Ovary (tissue), 7 donors: ENCODE measurements at regions not wholly inside any gene's neighbourhood (a gene's known extent, or its start where the extent isn't known, plus 50 kb on each side); places are given as distances from the start of the nearest gene placed in this dataset.
"Not testable (repeated sequence)": the region's sequence is repeated elsewhere in the genome, so short reads cannot be mapped to it uniquely, and the experiment has no call there.

Source experiments
- DNase-seq, 5 donors: peaks; one replicate each; pipeline ENCODE4 v3.0.0-alpha.2; 2019 to 2020
- H3K27ac ChIP-seq, 2 donors: fragments of 200-600 bp; one replicate each; pipeline versions ENCODE4 v1.5.1 to v1.8.0; 2019 to 2022
- H3K27me3 ChIP-seq: fragments of 200-600 bp; one replicate; pipeline ENCODE4 v1.8.0; 2022
- H3K36me3 ChIP-seq: fragments of 200-600 bp; sonication (generic); one replicate; pipeline ENCODE4 v1.5.1; 2019
- H3K4me1 ChIP-seq: one replicate; pipeline ENCODE4 v1.8.1; 2013; ENCODE audit warnings: mild to moderate bottlenecking, moderate library complexity; ENCODE audit not compliant: insufficient read depth
- H3K4me3 ChIP-seq: fragments of 200-600 bp; sonication (generic); one replicate; pipeline ENCODE4 v1.5.1; 2017
- H3K9me3 ChIP-seq, 2 donors: fragments of 200-600 bp in 1 of 2; sonication (generic) in 1 of 2; one replicate each; pipeline versions ENCODE4 v1.5.1 to v1.8.1; 2013 to 2019; ENCODE audit warnings: mild to moderate bottlenecking in 1 of 2, moderate library complexity in 1 of 2
- EP300 ChIP-seq: sonication (generic); formaldehyde crosslinking; IDR thresholded peaks from one replicate; pipeline ENCODE4 v1.6.1; 2017; ENCODE audit warnings: antibody characterized with exemption
- POLR2A ChIP-seq: fragments of 450-650 bp; IDR thresholded peaks from one replicate; pipeline ENCODE4 v1.6.1; 2017; ENCODE audit warnings: antibody characterized with exemption, mild to moderate bottlenecking, moderate library complexity
- WGBS, 3 donors: extraction: QIAGEN DNeasy Blood & Tissue Kit in 1 of 3; methylation state at CpG; one replicate each; pipeline versions ENCODE4 v1.1.5 to v1.1.7; 2013 to 2017; 5-methylcytosine and 5-hydroxymethylcytosine counted together
- intact Hi-C, 4 donors: fragments of 100-400 bp; cut with DNase I; formaldehyde crosslinking; loops; one replicate each; pipeline versions ENCODE4 v1.11.0 to v1.15.1; 2022 to 2023
- TF ChIP-seq, protein P1 (sequence below), 3 donors: fragments of 450-650 bp in 2 of 3; fragments of 200-600 bp in 1 of 3; IDR thresholded peaks; one replicate each; pipeline versions ENCODE4 v1.5.1 to v1.8.0; 2016 to 2022; ENCODE audit warnings: antibody characterized with exemption in 3 of 3, mild to moderate bottlenecking in 1 of 3
- donor health status: DM: no; HTN: no; CAD: no; lungs with moderate emphysema.
- donor health status: DM: no; HTN: no; CAD: no.
- donor health status: Bipolar disorder and iron deficiency.
- donor health status: DM: no; HTN: no; CAD: no.
- donor health status: DM: yes; HTN: yes; CAD: no.

GRCh38 chr2:16385341-16385740, 280.3 kb downstream of the CYRIA start:
- Histone ChIP-seq H3K9me3 (no peaks in the 10 kb centered on the region), H3K27ac (no peak overlapping the region), H3K4me1 (no peaks in the 10 kb centered on the region), H3K27me3 (no peaks in the 10 kb centered on the region), H3K36me3 (no peaks in the 10 kb centered on the region), H3K4me3 (no peak overlapping the region)
- intact Hi-C loops: no loop called here
- 92 to 94% (median 93%) methylated on average over 3 of the region's 3 CpGs for WGBS, 3 donors
- no peak for TF ChIP-seq EP300
- no peak for TF ChIP-seq POLR2A
- no peak for DNase-seq

DNA sequence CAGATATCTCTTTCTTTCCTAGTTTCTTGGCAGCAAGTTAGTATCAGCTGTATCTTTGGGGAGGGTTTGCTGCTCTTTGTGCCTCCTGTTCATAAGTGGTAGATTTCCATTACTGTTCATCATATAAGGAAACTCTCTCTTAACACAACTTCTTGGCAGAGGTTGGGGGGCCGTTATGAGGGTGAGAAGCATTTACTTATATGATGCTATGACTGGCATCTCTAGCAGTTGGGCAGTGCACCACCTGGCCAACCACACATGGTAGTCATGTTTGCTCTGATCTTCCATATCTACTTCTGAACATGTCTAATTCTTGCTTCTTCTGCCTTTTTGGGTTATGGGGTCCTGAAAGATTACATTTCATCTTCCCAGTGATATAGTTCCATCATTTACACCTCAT, 282.2 kb downstream of the CYRIA start:
- intact Hi-C loops: no loop called here
- Histone ChIP-seq H3K27ac (no peak overlapping the region), H3K4me3 (no peak overlapping the region), H3K27me3 (no peaks in the 10 kb centered on the region), H3K4me1 (no peaks in the 10 kb centered on the region), H3K9me3 (no peaks in the 10 kb centered on the region), H3K36me3 (no peaks in the 10 kb centered on the region)
- TF ChIP-seq, protein P1, sequence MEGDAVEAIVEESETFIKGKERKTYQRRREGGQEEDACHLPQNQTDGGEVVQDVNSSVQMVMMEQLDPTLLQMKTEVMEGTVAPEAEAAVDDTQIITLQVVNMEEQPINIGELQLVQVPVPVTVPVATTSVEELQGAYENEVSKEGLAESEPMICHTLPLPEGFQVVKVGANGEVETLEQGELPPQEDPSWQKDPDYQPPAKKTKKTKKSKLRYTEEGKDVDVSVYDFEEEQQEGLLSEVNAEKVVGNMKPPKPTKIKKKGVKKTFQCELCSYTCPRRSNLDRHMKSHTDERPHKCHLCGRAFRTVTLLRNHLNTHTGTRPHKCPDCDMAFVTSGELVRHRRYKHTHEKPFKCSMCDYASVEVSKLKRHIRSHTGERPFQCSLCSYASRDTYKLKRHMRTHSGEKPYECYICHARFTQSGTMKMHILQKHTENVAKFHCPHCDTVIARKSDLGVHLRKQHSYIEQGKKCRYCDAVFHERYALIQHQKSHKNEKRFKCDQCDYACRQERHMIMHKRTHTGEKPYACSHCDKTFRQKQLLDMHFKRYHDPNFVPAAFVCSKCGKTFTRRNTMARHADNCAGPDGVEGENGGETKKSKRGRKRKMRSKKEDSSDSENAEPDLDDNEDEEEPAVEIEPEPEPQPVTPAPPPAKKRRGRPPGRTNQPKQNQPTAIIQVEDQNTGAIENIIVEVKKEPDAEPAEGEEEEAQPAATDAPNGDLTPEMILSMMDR (IDR thresholded peaks at IDR 0.05): no peak
- TF ChIP-seq EP300: no peak
- TF ChIP-seq POLR2A: no peak
- 55 to 72% (median 62%) methylated on average over 1 of the region's 1 CpG for WGBS, 3 donors
- DNase-seq: no peak

- H3K4me3 ChIP-seq: no peak overlapping the region
- TF ChIP-seq, protein P1 (IDR thresholded peaks at IDR 0.05): no peak
- TF ChIP-seq POLR2A (no peak), EP300 (no peak)
- 76 to 83% (median 78%) methylated on average over 7 of the region's 7 CpGs for WGBS, 3 donors
- DNase-seq: no peak
- H3K4me1 ChIP-seq: no peaks in the 10 kb centered on the region
- H3K9me3 ChIP-seq: no peaks in the 10 kb centered on the region
- intact Hi-C loops: no loop called here
- H3K36me3 ChIP-seq: no peaks in the 10 kb centered on the region
- no peak overlapping the region for H3K27ac ChIP-seq
- H3K27me3 ChIP-seq: no peaks in the 10 kb centered on the region
These were observed 283.2 kb downstream of the CYRIA start for GRCh38 chr2:16382451-16382850.

GRCh38 chr2:16381511-16381910, 284.1 kb downstream of the CYRIA start:
- Histone ChIP-seq H3K27me3 (no peaks in the 10 kb centered on the region), H3K27ac (no peak overlapping the region), H3K4me1 (no peaks in the 10 kb centered on the region), H3K4me3 (no peak overlapping the region), H3K36me3 (no peaks in the 10 kb centered on the region), H3K9me3 (no peaks in the 10 kb centered on the region)
- no peak for TF ChIP-seq EP300
- no peak for TF ChIP-seq POLR2A
- TF ChIP-seq, protein P1 (IDR thresholded peaks at IDR 0.05): no peak
- no peak for DNase-seq
- WGBS, 3 donors: 81 to 90% (median 85%) methylated on average over 2 of the region's 2 CpGs
- intact Hi-C loops: no loop called here

GRCh38 chr2:16379901-16380300, 285.7 kb downstream of the CYRIA start:
- H3K9me3 ChIP-seq, H3K27me3 ChIP-seq, intact Hi-C loops, H3K27ac ChIP-seq, DNase-seq, H3K36me3 ChIP-seq, H3K4me1 ChIP-seq, H3K4me3 ChIP-seq: not testable (repeated sequence)
- WGBS, 3 donors: 83 to 96% (median 87%) methylated on average over 5 of the region's 5 CpGs

- WGBS, 3 donors: 79 to 85% (median 82%) methylated on average over 5 of the region's 5 CpGs
- DNase-seq, H3K36me3 ChIP-seq, H3K9me3 ChIP-seq, H3K4me3 ChIP-seq, H3K4me1 ChIP-seq, H3K27me3 ChIP-seq, intact Hi-C loops, H3K27ac ChIP-seq: not testable (repeated sequence)
These were observed 286.6 kb downstream of the CYRIA start for GRCh38 chr2:16379061-16379460.
